Fibroblast of pulmonary artery (primary cell): ENCODE measurements at regions not wholly inside any gene's neighbourhood (a gene's known extent, or its start where the extent isn't known, plus 50 kb on each side); places are given as distances from the start of the nearest gene placed in this dataset.

Source experiments
- DNase-seq: peaks from one replicate; pipeline ENCODE4 v3.0.0-alpha.2; 2010; ENCODE audit warnings: low read depth
- H3K4me3 ChIP-seq: replicated peaks from 2 replicates; pipeline ENCODE4 v1.5.1; 2011; ENCODE audit warnings: low read depth, mild to moderate bottlenecking, control low read depth, low read length, moderate library complexity
- TF ChIP-seq, protein P1 (sequence below): IDR thresholded peaks from 2 replicates; pipeline ENCODE4 v1.5.1; 2011; ENCODE audit warnings: mild to moderate bottlenecking, control low read depth, low read length, inconsistent platforms; ENCODE audit errors: missing control alignments

DNA sequence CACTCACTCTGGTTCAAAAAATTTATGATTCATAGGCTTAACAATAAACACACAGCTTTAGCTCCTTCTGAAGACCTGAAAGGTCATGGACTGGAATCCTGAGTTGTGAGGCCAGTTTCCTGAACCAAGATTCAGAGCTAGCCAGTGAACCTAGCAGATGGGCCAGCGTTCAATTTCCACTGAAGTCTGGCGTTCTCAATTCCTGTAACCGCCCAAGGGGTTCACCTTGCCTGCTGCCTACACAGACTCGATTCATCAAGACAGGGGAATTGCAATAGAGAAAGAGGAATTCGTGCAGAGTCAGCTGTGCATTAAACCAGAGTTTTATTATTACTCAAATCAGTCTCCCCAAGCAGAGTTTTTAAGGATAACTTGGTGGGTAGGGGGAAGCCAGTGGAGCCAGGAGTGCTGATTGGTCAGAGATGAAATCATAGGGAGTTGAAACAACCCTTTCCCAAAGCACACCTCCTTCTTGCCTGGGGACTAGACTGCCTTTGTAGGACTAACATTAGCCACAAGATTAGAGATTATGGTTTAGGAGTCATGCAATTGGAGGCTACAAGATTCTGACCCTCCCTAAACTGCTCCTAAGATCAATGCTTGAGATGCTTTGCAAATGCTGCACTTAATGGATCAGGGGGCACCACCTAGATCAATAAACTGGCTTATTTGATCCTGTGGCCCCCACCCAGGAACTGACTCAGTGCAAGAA, 117.5 kb upstream of the SHB start:
- no peak overlapping the region for H3K4me3 ChIP-seq
- TF ChIP-seq, protein P1, sequence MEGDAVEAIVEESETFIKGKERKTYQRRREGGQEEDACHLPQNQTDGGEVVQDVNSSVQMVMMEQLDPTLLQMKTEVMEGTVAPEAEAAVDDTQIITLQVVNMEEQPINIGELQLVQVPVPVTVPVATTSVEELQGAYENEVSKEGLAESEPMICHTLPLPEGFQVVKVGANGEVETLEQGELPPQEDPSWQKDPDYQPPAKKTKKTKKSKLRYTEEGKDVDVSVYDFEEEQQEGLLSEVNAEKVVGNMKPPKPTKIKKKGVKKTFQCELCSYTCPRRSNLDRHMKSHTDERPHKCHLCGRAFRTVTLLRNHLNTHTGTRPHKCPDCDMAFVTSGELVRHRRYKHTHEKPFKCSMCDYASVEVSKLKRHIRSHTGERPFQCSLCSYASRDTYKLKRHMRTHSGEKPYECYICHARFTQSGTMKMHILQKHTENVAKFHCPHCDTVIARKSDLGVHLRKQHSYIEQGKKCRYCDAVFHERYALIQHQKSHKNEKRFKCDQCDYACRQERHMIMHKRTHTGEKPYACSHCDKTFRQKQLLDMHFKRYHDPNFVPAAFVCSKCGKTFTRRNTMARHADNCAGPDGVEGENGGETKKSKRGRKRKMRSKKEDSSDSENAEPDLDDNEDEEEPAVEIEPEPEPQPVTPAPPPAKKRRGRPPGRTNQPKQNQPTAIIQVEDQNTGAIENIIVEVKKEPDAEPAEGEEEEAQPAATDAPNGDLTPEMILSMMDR: no peak
- peak; percentile 3 for DNase-seq

DNA sequence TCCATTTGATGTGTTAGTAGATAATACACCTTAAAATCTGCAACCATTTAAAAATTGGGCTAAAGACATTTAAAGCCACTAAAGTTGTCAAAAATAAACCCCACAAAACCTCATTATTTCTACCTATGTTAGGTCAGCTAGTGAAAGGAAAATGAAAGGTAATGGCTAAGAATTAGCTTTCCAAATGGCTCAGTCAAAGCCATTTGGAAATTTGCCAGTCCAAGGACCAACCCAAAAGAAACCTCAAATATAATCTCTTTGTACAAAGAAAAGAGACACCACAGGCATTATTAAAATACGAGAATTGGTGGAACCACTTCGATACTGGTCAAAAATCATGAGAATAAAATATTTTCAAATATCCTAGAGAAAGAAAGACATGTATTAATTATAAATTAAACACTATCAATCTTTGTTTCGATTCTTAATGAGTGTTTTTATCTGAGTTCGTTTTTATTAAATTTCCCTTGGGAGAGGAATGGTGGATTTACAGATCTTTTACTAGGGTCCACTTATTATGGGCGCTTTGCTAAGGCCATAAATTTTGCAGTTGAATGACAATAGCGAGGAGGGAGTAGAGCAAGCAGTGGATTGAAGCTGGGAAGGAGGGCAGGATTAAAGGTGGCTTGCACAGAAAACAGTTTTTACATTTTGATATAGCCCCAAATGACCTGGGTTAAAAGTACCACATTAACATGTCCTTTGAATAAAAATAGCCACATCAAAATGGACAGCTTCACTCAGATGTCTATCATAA, 116.8 kb upstream of the SHB start:
- TF ChIP-seq, protein P1: no peak
- no peak overlapping the region for H3K4me3 ChIP-seq
- no peak for DNase-seq

DNA sequence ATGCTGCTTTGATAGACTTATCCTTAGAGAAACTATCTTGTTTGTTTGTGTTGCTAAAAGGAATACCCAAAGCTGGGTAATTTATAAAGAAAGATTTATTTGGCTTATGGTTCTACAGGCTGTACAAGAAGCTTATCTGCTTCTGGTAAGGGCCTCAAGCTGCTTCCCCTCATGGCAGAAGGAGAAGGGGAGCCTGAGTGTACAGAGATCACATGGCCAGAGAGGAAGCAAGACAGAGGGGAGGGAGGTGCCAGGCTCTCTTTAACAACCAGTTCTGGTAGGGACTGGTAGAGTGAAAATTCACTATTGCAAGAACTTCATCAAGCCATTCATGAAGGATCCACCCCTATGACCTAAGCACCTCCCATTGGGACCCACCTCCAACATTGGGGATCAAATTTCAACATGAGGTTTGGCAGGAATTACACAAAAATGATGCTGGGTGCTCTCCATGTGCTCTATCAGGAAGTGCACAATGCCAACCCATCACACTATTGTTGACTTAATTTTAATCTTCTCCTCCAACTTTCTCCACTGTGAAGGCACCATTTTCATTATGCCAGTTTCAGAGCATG, 115.1 kb upstream of the SHB start:
- DNase-seq: peak; percentile 38
- no peak overlapping the region for H3K4me3 ChIP-seq
- TF ChIP-seq, protein P1: no peak

DNA sequence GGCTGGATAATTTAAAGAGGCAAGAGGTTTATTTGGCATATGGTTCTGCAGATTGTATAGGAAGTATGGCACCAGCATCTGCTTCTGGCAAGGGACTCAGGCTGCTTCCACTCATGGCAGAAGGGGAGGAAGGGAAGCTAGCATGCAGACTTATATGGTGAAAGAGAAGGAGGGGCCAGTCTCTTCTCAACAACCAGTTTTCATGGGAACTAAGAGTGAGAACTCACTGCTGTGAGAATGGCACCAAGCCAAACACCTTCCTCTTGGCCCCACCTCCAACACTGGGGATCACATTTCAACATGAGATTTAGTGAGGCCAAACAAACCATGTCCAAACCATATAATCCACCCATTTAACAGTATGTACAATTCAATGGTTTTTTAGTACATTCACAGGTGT, 113.3 kb upstream of the SHB start:
- TF ChIP-seq, protein P1: no peak
- DNase-seq: no peak

DNA sequence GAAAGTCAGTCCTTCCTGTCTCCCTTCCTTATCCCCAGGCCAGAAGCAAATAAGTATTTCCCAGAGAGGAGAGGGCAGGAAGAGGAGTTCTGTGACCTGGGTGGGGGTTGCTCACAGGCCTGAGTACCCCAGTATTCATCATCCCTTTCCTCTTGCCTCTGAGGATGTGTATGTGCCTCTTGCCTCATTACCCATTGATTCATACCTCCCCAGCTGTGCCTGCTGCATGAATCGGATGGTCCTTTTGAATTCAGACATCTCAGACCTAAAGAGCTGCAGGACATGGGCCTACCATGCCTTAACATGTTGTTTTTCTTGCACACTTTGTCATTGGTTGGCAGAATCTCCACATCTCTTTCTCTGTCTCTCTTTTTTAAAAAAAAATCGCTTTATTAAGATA, 112.8 kb upstream of the SHB start:
- TF ChIP-seq, protein P1: no peak
- DNase-seq: no peak
- H3K4me3 ChIP-seq: no peak overlapping the region

More for the DNA sequence above, 113.3 kb upstream of the SHB start:
- H3K4me3 ChIP-seq: no peak overlapping the region

DNA sequence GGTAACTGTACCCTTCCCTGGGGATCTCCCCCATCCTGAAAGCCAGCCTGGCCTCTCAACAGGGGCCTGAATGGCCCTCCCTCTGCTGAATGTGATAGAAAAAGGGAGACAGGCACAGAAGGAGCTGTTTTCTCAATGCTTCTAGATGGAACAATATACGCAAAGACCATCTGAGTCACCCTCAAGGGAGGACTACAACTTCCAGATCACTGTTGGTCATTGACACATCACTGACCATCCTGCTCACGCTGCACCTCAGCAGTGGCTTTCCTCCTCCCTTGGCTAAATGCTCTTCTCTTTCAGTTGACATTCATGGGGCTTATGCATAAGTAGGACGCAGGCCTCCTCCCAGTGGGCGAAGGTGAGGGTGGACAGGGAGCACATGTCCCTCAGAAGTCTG, 112.2 kb upstream of the SHB start:
- no peak overlapping the region for H3K4me3 ChIP-seq
- TF ChIP-seq, protein P1: no peak
- DNase-seq: no peak
